Stimulated activated CD4-positive, alpha-beta T cell treated with anti-CD3 and anti-CD28 coated beads, Interleukin-4, amount 100 ng/mL, for 48 hours (primary cell): ENCODE measurements at regions not wholly inside any gene's neighbourhood (a gene's known extent, or its start where the extent isn't known, plus 50 kb on each side); places are given as distances from the start of the nearest gene placed in this dataset.
"Not testable (repeated sequence)": the region's sequence is repeated elsewhere in the genome, so short reads cannot be mapped to it uniquely, and the experiment has no call there.

ENCODE experiments used
- DNase-seq, 2 donors: peaks; one replicate each; pipeline ENCODE4 v3.0.0-alpha.2; 2020; ENCODE audit warnings: low read depth in 2 of 2

- no peak for DNase-seq
These were observed 112.1 kb upstream of the ITGB1 start for GRCh38 chr10:33070101-33070500.

GRCh38 chr10:33067917-33068316, 109.9 kb upstream of the ITGB1 start:
- no peak for DNase-seq

- no peak for DNase-seq
These were observed 109.5 kb upstream of the ITGB1 start for GRCh38 chr10:33067481-33067880.

GRCh38 chr10:33066558-33067236, 108.7 kb upstream of the ITGB1 start:
- DNase-seq: no peak

GRCh38 chr10:33065111-33065510, 107.1 kb upstream of the ITGB1 start:
- DNase-seq: no peak

GRCh38 chr10:33064706-33065105, 106.7 kb upstream of the ITGB1 start:
- no peak for DNase-seq

GRCh38 chr10:33057620-33058019, 99.6 kb upstream of the ITGB1 start:
- no peak for DNase-seq

- DNase-seq: no peak
These were observed 99.0 kb upstream of the ITGB1 start for GRCh38 chr10:33056828-33057596.

GRCh38 chr10:33055625-33056024, 97.6 kb upstream of the ITGB1 start:
- DNase-seq: no peak

- no peak for DNase-seq
These were observed 95.1 kb upstream of the ITGB1 start for GRCh38 chr10:33052915-33053810.

GRCh38 chr10:33052263-33052875, 94.3 kb upstream of the ITGB1 start:
- no peak for DNase-seq

- DNase-seq: not testable (repeated sequence)
These were observed 92.2 kb upstream of the ITGB1 start for GRCh38 chr10:33049963-33050920.

GRCh38 chr10:33048223-33048622, 90.2 kb upstream of the ITGB1 start:
- no peak for DNase-seq

- no peak for DNase-seq
These were observed 89.6 kb upstream of the ITGB1 start for GRCh38 chr10:33047655-33048054.

GRCh38 chr10:33046792-33047191, 88.8 kb upstream of the ITGB1 start:
- no peak for DNase-seq

GRCh38 chr10:33045421-33045820, 87.4 kb upstream of the ITGB1 start:
- no peak for DNase-seq

- DNase-seq: no peak
These were observed 84.5 kb upstream of the ITGB1 start for GRCh38 chr10:33042565-33042964.

- no peak for DNase-seq
These were observed 83.9 kb upstream of the ITGB1 start for GRCh38 chr10:33041783-33042437.

GRCh38 chr10:33040436-33040835, 82.4 kb upstream of the ITGB1 start:
- no peak for DNase-seq

- DNase-seq: no peak
These were observed 81.2 kb upstream of the ITGB1 start for GRCh38 chr10:33039181-33039580.
